ENCODE measurements at regions not wholly inside any gene's neighbourhood (a gene's known extent, or its start where the extent isn't known, plus 50 kb on each side); places are given as distances from the start of the nearest gene placed in this dataset.

- Histone ChIP-seq H2AFZ (ENCODE audit: control insufficient read depth, low read depth, low read length) (no peak overlapping the region), H3K27ac (ENCODE audit: control insufficient read depth, insufficient read depth) (no peak overlapping the region), H3K9me3 (replicated peaks; ENCODE audit: control insufficient read depth, insufficient read depth, low read length) (peaks cover 1% of the 10 kb centered on the region; the same call in 2 of the 3 replicates), H3K4me2 (ENCODE audit: control insufficient read depth, insufficient read depth) (no peak overlapping the region), H3K4me1 (ENCODE audit: control insufficient read depth, insufficient read depth, low read length) (no peaks in the 10 kb centered on the region), H3K4me3 (no peak overlapping the region), H3K27me3 (replicated peaks in 1 of 2; ENCODE audit: control insufficient read depth in 2 of 2, insufficient read depth in 2 of 2, low read length in 1 of 2) (no peaks in the 10 kb centered on the region; a peak in 2 of 4 replicates), H3K79me2 (ENCODE audit: control insufficient read depth, insufficient read depth, low read length) (no peaks in the 10 kb centered on the region), H4K20me1 (ENCODE audit: control insufficient read depth, insufficient read depth) (no peaks in the 10 kb centered on the region), H3K9ac (ENCODE audit: control insufficient read depth, insufficient read depth, low read length) (no peak overlapping the region), H3K36me3 (ENCODE audit: control insufficient read depth in 2 of 2, insufficient read depth in 2 of 2, low read length in 1 of 2) (no peaks in the 10 kb centered on the region)
- ChIA-PET SMC1A (ENCODE audit: uncharacterized antibody, unreplicated experiment) (no interaction called here), CTCF (no interaction called here), POLR2A (no interaction called here), RAD21 (ENCODE audit: unreplicated experiment) (no interaction called here)
- in situ Hi-C loops (cut with MboI), result no loop called here
- intact Hi-C loops (cut with micrococcal nuclease; ENCODE audit: unreplicated experiment), result no loop called here
- no TSS peak for BruUV-seq (replicated peaks)
- 34% methylated on average over 6 of the region's 6 CpGs for WGBS (ENCODE audit: insufficient coverage, insufficient replicate concordance, low lambda C conversion rate, missing lambda C conversion rate)
- DNase-seq (ENCODE audit: low read depth, low spot score) (no peak), ATAC-seq (no peak), FAIRE-seq (no peak)
- TF ChIP-seq E4F1 (IDR thresholded peaks at IDR 0.05; ENCODE audit: borderline replicate concordance, partially characterized antibody) (no peak), SRF (IDR thresholded peaks at IDR 0.05; ENCODE audit: low read depth in 2 of 2, low read length in 2 of 2) (no peak), RELA (IDR thresholded peaks at IDR 0.05; ENCODE audit: borderline replicate concordance, partially characterized antibody) (no peak), NR2C1 (IDR thresholded peaks at IDR 0.05) (no peak), ZZZ3 (IDR thresholded peaks at IDR 0.05; ENCODE audit: control insufficient read depth, insufficient read length, low read depth) (no peak), NR2F1 (conservative IDR thresholded peaks at IDR 0.05) (no peak), ZBTB33 (IDR thresholded peaks at IDR 0.05) (no peak), CTCF (IDR thresholded peaks at IDR 0.05 in 2 of 3, conservative IDR thresholded peaks at IDR 0.05 in 1 of 3; ENCODE audit: control insufficient read depth in 2 of 3, extremely low read depth in 1 of 3, insufficient read depth in 1 of 3, low read depth in 3 of 3, low read length in 3 of 3) (no peak), ASH2L (IDR thresholded peaks at IDR 0.05; ENCODE audit: borderline replicate concordance, low read depth) (no peak), RAD51 (IDR thresholded peaks at IDR 0.05) (no peak), ATF7 (IDR thresholded peaks at IDR 0.05; ENCODE audit: low read depth) (no peak), MLLT1 (IDR thresholded peaks at IDR 0.05) (no peak), RB1 (IDR thresholded peaks at IDR 0.05; ENCODE audit: borderline replicate concordance) (no peak), TCF12 (IDR thresholded peaks at IDR 0.05; ENCODE audit: low read depth, low read length) (no peak), SMAD1 (IDR thresholded peaks at IDR 0.05; ENCODE audit: low read depth, partially characterized antibody) (no peak), SPI1 (IDR thresholded peaks at IDR 0.05; ENCODE audit: borderline replicate concordance, insufficient read depth, low read depth, low read length) (no peak), LARP7 (IDR thresholded peaks at IDR 0.05) (no peak), IKZF2 (IDR thresholded peaks at IDR 0.05) (no peak), CHD4 (IDR thresholded peaks at IDR 0.05) (no peak)
These were observed 100.0 kb upstream of the IQSEC1 start for GRCh38 chr3:13173186-13173585.
